ENCODE measurements at regions not wholly inside any gene's neighbourhood (a gene's known extent, or its start where the extent isn't known, plus 50 kb on each side); places are given as distances from the start of the nearest gene placed in this dataset.

GRCh38 chr3:194009892-194010533 lies 125.9 kb upstream of the HES1 start (continued):
- TF ChIP-seq KDM5A (IDR thresholded peaks at IDR 0.05; ENCODE audit: low read length) (no peak), SIN3A (conservative IDR thresholded peaks at IDR 0.05 in 1 of 2, IDR thresholded peaks at IDR 0.05 in 1 of 2; ENCODE audit: low read depth in 1 of 2, low read length in 2 of 2) (no peak), SP4 (IDR thresholded peaks at IDR 0.05; ENCODE audit: low read length) (no peak), HDAC6 (IDR thresholded peaks at IDR 0.05; ENCODE audit: low read depth, low read length) (no peak), TEAD4 (IDR thresholded peaks at IDR 0.05; ENCODE audit: low read depth, low read length) (peak; percentile 37), CEBPB (IDR thresholded peaks at IDR 0.05; ENCODE audit: low read depth, low read length) (no peak), ASH2L (IDR thresholded peaks at IDR 0.05; ENCODE audit: low read length) (no peak), GTF2F1 (IDR thresholded peaks at IDR 0.05; ENCODE audit: borderline replicate concordance, low read depth, low read length) (no peak)

All from H1 (cell line).